OCI-LY7 (cell line): ENCODE measurements at regions not wholly inside any gene's neighbourhood (a gene's known extent, or its start where the extent isn't known, plus 50 kb on each side); places are given as distances from the start of the nearest gene placed in this dataset.

Experiments
- BruUV-seq: library from RNA; stranded (reverse); fragments of 400-500 nt; replicated peaks from 2 replicates; lab custom pipeline; 2021; lab: Mats Ljungman, UMichigan
- CTCF ChIA-PET: fragments of 300-600 bp; sonication (Branson Sonifier 250); formaldehyde crosslinking; loops from one replicate; lab custom pipeline; 2022; ENCODE audit warnings: antibody characterized with exemption; ENCODE audit not compliant: unreplicated experiment; lab: Charles Lee
- POLR2A ChIA-PET: fragments of 300-600 bp; sonication (Branson Sonifier 250); formaldehyde crosslinking; loops from one replicate; lab custom pipeline; 2022; ENCODE audit warnings: antibody characterized with exemption; lab: Charles Lee
- DNase-seq: peaks from one replicate; pipeline ENCODE4 v3.0.0-alpha.2; 2015; ENCODE audit warnings: low spot score
- H2AFZ ChIP-seq: fragments of 200-600 bp; sonication (generic), shearing (Covaris generic); 2 replicates; pipeline ENCODE4 v1.6.1; 2014; ENCODE audit warnings: mild to moderate bottlenecking, antibody characterized with exemption, low read length, moderate library complexity
- H3K27ac ChIP-seq: fragments of 200-600 bp; sonication (generic); 2 replicates; pipeline ENCODE4 v1.5.1; 2014; ENCODE audit warnings: mixed run types, low read depth, mild to moderate bottlenecking, moderate library complexity, low read length, inconsistent platforms; ENCODE audit not compliant: poor library complexity, severe bottlenecking
- H3K36me3 ChIP-seq: fragments of 200-600 bp; sonication (generic); 2 replicates; pipeline ENCODE4 v1.6.1; 2014; ENCODE audit warnings: mild to moderate bottlenecking, antibody characterized with exemption, low read length, moderate library complexity, mixed read lengths; ENCODE audit not compliant: insufficient read depth
- H3K4me1 ChIP-seq: fragments of 200-600 bp; sonication (generic); 2 replicates; pipeline ENCODE4 v1.5.1; 2014; ENCODE audit warnings: mild to moderate bottlenecking, low read length; ENCODE audit not compliant: insufficient read depth, poor library complexity, severe bottlenecking
- H3K4me2 ChIP-seq: fragments of 200-600 bp; sonication (generic); 2 replicates; pipeline ENCODE4 v1.6.1; 2014; ENCODE audit warnings: mild to moderate bottlenecking, low read length
- H3K4me3 ChIP-seq: fragments of 200-600 bp; sonication (generic); 2 replicates; pipeline ENCODE4 v1.5.1; 2014; ENCODE audit warnings: mild to moderate bottlenecking, low read depth, low read length; ENCODE audit not compliant: poor library complexity, severe bottlenecking
- H3K79me2 ChIP-seq: fragments of 200-600 bp; sonication (generic); 2 replicates; pipeline ENCODE4 v1.6.1; 2016; ENCODE audit warnings: low read depth, mild to moderate bottlenecking, low read length, moderate library complexity, mixed read lengths; ENCODE audit not compliant: insufficient read depth
- H3K9me2 ChIP-seq: fragments of 200-600 bp; sonication (generic); 2 replicates; pipeline ENCODE4 v1.6.1; 2016; ENCODE audit warnings: mild to moderate bottlenecking, low read length, mixed read lengths; ENCODE audit not compliant: insufficient read depth
- H3K9me3 ChIP-seq: fragments of 200-600 bp; sonication (generic); 2 replicates; pipeline ENCODE4 v1.6.1; 2014; ENCODE audit warnings: mild to moderate bottlenecking, mixed run types, low read length, mixed read lengths
- H4K20me1 ChIP-seq: fragments of 200-600 bp; sonication (generic); 2 replicates; pipeline ENCODE4 v1.6.1; 2014; ENCODE audit warnings: mild to moderate bottlenecking, antibody characterized with exemption, low read length, moderate library complexity, mixed read lengths; ENCODE audit not compliant: insufficient read depth
- EZH2phosphoT487 ChIP-seq: fragments of 200-600 bp; sonication (generic); IDR thresholded peaks from 2 replicates; pipeline ENCODE4 v1.6.1; 2018; ENCODE audit warnings: low read depth, borderline replicate concordance, mild to moderate bottlenecking, mixed run types, antibody characterized with exemption, low read length, moderate library complexity, mixed read lengths
- intact Hi-C: fragments of 100-400 bp; cut with micrococcal nuclease; formaldehyde crosslinking; loops from one replicate; pipeline ENCODE4 v1.10.0; 2022; ENCODE audit not compliant: unreplicated experiment
- TF ChIP-seq, protein P1 (sequence below): fragments of 200-600 bp; sonication (generic); conservative IDR thresholded peaks from 2 replicates; pipeline ENCODE4 v1.5.1; 2014; ENCODE audit warnings: mild to moderate bottlenecking, antibody characterized with exemption, low read length, moderate library complexity, mixed read lengths

DNA sequence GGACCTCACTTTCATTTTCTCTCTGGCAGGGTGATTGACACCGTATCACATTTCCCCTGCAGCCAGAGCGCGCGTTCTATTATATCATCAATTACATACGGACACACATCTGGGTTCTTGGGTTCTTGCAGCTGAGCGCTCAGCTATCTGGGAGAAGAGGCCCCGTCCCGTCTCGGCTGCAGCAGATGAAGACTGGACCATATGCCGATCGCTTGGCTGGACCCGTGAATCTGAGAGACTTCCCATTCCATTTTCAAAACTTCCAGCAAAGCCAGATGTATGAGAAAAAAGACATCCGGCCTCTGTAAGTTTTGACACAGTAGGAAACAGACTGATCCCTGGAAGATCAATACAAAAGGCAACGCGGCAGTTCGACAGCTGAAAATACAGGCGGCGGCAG lies 99.8 kb downstream of the JCAD start:
- Histone ChIP-seq H3K4me2 (no peak overlapping the region), H2AFZ (no peak overlapping the region), H3K36me3 (no peaks in the 10 kb centered on the region), H3K27ac (no peak overlapping the region), H3K4me1 (no peaks in the 10 kb centered on the region), H3K79me2 (no peaks in the 10 kb centered on the region), H3K4me3 (no peak overlapping the region), H3K9me2 (no peaks in the 10 kb centered on the region), H4K20me1 (no peaks in the 10 kb centered on the region), H3K9me3 (no peaks in the 10 kb centered on the region)
- no peak for DNase-seq
- intact Hi-C loops: no loop called here
- BruUV-seq: no TSS peak
- POLR2A ChIA-PET: interaction anchor here (0.8 kb wide), 1 partner anchor 114 kb away, joined by 3 read pairs; no protein-coding TSS in a partner anchor
- CTCF ChIA-PET: no interaction called here
- no peak for TF ChIP-seq EZH2phosphoT487
- TF ChIP-seq, protein P1, sequence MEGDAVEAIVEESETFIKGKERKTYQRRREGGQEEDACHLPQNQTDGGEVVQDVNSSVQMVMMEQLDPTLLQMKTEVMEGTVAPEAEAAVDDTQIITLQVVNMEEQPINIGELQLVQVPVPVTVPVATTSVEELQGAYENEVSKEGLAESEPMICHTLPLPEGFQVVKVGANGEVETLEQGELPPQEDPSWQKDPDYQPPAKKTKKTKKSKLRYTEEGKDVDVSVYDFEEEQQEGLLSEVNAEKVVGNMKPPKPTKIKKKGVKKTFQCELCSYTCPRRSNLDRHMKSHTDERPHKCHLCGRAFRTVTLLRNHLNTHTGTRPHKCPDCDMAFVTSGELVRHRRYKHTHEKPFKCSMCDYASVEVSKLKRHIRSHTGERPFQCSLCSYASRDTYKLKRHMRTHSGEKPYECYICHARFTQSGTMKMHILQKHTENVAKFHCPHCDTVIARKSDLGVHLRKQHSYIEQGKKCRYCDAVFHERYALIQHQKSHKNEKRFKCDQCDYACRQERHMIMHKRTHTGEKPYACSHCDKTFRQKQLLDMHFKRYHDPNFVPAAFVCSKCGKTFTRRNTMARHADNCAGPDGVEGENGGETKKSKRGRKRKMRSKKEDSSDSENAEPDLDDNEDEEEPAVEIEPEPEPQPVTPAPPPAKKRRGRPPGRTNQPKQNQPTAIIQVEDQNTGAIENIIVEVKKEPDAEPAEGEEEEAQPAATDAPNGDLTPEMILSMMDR: no peak

DNA sequence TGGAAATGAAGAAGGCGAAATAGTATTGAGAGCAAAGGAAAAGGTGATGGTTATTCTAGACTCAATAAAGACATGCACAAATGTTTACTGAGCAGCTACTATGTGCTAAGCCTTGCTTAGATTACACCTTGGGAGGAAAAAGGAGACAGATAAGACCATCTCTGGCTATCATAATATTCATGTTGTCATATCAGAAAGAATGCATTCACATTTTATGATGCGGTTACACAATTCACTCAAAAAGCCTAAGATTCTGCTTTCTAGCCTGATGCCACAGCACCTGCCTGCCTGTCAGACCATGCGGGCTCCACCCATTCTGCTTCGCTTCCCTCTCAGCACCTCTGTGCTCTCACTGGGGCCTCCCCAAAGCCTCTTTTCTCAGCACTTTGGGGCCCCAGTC lies 100.9 kb downstream of the JCAD start:
- ChIA-PET POLR2A (no interaction called here), CTCF (no interaction called here)
- no peak overlapping the region for H3K4me2 ChIP-seq
- H3K9me2 ChIP-seq: no peaks in the 10 kb centered on the region
- no peaks in the 10 kb centered on the region for H3K79me2 ChIP-seq
- no peaks in the 10 kb centered on the region for H3K4me1 ChIP-seq
- no peaks in the 10 kb centered on the region for H3K9me3 ChIP-seq
- no peak overlapping the region for H2AFZ ChIP-seq
- no peak for DNase-seq
- H3K4me3 ChIP-seq: no peak overlapping the region
- no peak overlapping the region for H3K27ac ChIP-seq
- H3K36me3 ChIP-seq: no peaks in the 10 kb centered on the region
- no peak for TF ChIP-seq EZH2phosphoT487
- TF ChIP-seq, protein P1: no peak
- intact Hi-C loops: no loop called here
- no TSS peak for BruUV-seq
- H4K20me1 ChIP-seq: no peaks in the 10 kb centered on the region

DNA sequence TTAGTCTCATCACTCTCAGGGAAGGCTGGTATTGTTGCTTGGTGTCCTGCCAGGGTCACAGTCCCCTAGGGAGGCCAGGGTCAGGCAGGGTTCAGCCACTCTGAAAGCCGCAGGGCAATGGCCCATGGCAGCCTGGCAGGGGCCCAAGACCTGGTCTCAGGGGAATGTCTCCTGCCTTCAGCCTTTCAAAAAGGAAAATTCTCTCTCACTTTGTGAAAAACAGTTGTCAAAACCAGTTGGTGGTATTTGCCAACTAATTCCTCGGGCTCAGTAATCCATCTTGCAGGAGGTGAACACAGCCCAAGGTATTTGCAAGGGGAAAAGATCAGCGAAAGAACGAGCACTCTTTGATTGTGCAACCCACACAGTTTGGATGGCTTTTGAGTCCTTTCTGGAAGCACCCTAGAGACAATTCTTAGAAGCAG lies 101.5 kb downstream of the JCAD start:
- no peak overlapping the region for H3K4me2 ChIP-seq
- no peak overlapping the region for H3K27ac ChIP-seq
- H3K4me3 ChIP-seq: no peak overlapping the region
- no TSS peak for BruUV-seq
- H3K9me3 ChIP-seq: no peaks in the 10 kb centered on the region
- H3K36me3 ChIP-seq: no peaks in the 10 kb centered on the region
- CTCF ChIA-PET: no interaction called here
- POLR2A ChIA-PET: no interaction called here
- no peaks in the 10 kb centered on the region for H4K20me1 ChIP-seq
- H3K9me2 ChIP-seq: no peaks in the 10 kb centered on the region
- no peak for TF ChIP-seq EZH2phosphoT487
- TF ChIP-seq, protein P1: no peak
- intact Hi-C loops: no loop called here
- no peaks in the 10 kb centered on the region for H3K4me1 ChIP-seq
- no peak for DNase-seq
- no peak overlapping the region for H2AFZ ChIP-seq
- no peaks in the 10 kb centered on the region for H3K79me2 ChIP-seq
